GM18526 (cell line): ENCODE measurements at regions not wholly inside any gene's neighbourhood (a gene's known extent, or its start where the extent isn't known, plus 50 kb on each side); places are given as distances from the start of the nearest gene placed in this dataset.

Experiments used
- POLR2A ChIP-seq: IDR thresholded peaks from 3 replicates; pipeline ENCODE4 v1.6.1; 2011; ENCODE audit not compliant: insufficient read length; ENCODE audit errors: extremely low read depth

DNA sequence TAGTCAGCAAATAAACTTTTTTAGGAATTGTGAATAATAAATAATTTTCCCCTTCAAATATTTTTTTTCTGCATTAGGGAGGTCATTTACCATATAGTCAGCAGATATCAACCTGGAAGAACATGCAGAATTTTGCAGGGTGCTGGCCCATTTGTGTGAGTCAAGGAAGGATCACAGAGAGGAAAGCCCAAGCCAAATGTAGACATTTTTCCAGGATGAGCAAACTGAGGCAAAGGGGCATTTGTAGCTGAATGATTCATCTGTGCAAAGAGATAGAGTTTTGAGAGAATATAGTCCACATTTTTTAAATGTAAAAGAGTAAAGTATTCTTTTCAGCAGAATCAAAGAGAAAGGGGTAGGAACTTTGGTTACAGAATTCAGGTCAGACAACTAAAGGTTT is 555.5 kb upstream of the MARCKS start:
- TF ChIP-seq POLR2A, result no peak

- no peak for TF ChIP-seq POLR2A
These were observed 553.0 kb upstream of the MARCKS start for GRCh38 chr6:113304116-113304515.

- no peak for TF ChIP-seq POLR2A
These were observed 550.5 kb upstream of the MARCKS start for GRCh38 chr6:113306552-113307145.

- TF ChIP-seq POLR2A, result no peak
These were observed 548.9 kb upstream of the MARCKS start for GRCh38 chr6:113308266-113308665.

- TF ChIP-seq POLR2A, result no peak
These were observed 543.3 kb upstream of the MARCKS start for GRCh38 chr6:113313841-113314240.

GRCh38 chr6:113315165-113315564 is 542.0 kb upstream of the MARCKS start:
- no peak for TF ChIP-seq POLR2A

GRCh38 chr6:113315879-113316278 is 541.3 kb upstream of the MARCKS start:
- no peak for TF ChIP-seq POLR2A

DNA sequence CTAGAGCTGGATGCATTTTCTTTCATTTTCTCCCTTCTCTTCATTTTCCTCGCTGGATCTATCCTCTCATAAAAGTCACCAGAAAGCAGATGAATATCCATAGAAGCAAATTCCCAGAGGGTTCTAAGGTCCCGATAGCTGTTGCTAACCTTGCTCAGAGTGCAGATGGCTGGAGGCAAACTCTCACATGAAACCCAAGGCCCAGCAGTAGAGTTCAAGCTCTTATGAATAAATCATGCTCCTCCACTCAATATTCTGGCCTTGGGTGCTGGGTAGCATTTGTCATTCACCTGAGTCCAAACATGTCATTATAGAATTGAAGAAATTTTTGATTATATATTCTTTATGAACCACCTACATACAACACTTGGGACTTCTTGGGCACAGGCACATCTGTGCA is 539.7 kb upstream of the MARCKS start:
- no peak for TF ChIP-seq POLR2A

DNA sequence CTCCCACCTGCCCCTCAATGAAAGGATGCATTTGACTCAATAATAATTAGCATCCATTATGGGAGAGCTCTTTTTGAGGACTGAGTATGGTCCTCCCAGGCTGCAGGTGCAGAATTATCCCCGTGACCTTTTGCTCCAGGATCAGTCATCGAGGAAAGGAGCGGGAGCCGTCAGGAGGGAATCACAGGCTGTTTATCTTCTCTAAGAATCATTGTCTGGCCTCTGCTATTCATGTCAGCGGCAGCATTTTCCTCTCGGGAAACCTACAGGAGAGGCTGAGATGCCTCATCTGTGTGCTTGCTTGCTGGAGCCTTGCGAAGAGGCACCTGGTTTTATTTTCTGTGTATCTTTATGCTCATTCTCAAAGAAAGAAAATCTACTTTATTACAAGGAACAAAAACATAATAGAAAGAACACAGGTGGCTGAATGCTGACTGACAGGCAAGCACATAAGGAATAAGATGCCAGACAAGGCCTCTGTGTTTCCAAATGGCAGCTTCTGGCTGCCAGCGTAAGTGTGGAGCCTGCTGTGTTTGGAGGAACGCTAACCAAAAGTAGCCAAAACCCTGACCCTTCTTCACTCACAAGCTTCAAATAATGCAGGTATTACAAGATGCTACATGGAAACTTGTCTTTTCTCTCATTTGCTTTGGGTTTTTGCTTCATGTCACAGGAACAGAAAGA is 539.1 kb upstream of the MARCKS start:
- TF ChIP-seq POLR2A, result no peak

GRCh38 chr6:113318575-113318917 is 538.6 kb upstream of the MARCKS start:
- TF ChIP-seq POLR2A, result no peak

DNA sequence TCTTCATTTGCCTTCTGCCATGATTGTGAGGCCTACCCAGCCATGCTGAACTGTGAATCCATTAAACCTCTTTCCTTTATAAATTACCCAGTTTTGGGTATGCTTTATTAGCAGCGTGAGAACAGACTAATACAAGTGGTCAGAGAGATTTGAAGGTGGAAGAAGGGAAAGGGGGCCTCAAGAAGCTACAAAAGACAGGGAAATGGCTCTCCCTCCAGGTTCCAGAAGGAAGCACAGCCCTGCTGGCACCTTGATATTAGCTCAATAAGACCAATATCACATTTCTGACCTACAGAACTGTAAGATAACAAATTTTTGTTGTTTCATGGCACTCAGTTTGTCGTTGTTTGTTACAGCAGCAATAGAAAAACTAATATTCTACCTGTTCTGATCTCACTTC is 536.5 kb upstream of the MARCKS start:
- no peak for TF ChIP-seq POLR2A

DNA sequence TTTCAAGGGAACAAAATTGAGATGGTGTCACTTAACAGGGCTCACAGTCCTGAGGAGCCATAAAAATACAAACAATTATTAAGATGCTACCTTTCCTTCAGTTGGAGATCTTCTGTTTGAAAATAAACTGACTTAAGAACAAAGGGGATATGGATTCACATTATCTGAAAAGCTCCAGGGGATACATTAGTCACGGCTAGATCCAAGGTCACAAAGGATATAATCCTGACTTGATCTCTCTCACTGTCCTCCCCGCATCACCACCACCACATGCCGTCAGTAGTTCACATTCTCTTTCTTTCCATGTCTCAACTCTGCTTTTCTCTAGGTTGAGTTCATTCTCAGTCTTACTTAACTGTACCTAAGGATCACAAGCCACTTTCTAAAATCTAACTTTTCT is 530.4 kb upstream of the MARCKS start:
- TF ChIP-seq POLR2A, result no peak

DNA sequence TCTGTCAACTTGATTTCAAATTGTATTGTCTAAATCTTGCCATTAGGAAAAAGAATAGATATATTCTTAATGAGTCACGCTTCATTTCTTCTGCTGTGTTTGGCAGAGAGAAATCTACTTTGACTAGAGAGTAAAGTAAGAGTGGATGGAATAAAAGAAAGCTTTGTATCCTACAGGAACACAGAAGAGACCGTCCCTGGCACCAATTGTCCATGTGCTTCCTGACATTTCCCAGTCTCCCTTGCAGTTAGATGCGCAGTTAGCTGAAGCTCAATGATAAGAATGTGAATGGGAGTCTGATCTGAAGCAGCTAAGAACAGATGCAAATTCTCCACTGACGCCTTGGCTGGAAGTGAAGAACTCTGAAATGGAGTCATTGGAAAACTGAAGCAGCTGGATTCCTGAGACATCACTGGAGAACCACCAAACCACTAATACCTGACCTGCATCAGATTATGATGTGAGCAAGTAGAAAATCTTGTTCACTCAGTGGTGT is 528.2 kb upstream of the MARCKS start:
- TF ChIP-seq POLR2A, result no peak

- TF ChIP-seq POLR2A, result no peak
These were observed 527.1 kb upstream of the MARCKS start for GRCh38 chr6:113329942-113330635.

- TF ChIP-seq POLR2A, result no peak
These were observed 526.6 kb upstream of the MARCKS start for GRCh38 chr6:113330636-113330946.

DNA sequence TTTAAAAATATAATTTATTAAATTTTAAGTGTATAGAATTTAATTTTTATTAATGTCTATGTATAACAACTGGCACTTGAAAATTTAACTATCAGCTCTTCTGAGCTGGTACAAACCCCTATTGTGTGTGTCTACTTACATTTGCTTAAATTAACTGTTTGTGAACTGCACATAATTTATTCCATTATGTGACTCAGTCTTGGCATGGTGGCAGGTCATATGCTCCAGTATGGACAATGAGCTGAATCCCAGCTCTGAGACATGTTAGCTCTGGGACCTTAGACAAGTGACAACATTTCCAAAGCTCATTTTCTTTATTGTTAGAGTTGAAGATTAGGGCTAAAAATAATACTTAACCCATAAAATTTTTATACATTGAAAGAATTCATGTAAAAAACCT is 526.1 kb upstream of the MARCKS start:
- no peak for TF ChIP-seq POLR2A

DNA sequence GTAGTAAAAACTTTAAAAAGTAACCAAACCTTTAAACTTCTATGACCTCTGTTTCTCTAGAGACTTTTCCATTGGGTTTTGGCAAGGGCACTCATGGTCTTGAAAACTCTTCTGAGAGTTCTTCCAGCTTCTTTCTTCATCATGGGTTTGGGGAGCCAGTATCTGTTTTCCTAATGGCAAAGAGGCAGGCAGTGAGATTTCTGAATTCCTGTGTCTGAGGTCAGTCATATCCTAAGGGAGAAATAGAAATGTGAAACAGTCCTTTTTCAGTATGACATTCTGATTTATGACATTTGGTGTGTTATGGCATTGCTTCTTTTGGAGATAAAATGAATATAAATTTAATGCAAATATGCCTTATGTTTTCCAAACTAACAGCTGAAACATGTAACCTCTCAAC is 518.5 kb upstream of the MARCKS start:
- no peak for TF ChIP-seq POLR2A

DNA sequence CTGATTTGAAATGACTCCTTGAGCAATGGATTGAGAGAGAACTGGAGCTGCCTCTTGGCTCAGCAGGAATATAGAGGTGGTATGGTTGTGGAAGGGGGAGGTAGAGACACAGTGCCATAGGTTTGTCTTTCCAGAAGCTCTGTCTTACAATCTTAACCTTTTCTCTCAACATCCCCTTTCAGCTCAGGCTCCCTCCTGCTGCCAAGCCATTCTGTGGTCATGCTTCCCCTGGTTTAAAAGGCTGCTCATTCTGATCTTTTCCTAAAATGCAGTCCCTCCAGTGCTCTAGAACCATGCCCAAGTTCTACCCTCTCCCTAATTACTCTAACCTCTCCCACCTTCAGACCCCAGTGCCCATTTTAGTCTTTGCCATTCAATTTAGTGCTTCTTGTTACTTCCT is 517.9 kb upstream of the MARCKS start:
- no peak for TF ChIP-seq POLR2A
